H1 (cell line): ENCODE measurements at regions not wholly inside any gene's neighbourhood (a gene's known extent, or its start where the extent isn't known, plus 50 kb on each side); places are given as distances from the start of the nearest gene placed in this dataset.

Experiments used
- CTCF ChIA-PET: fragments of 300-600 bp; sonication (Branson Sonifier 250); formaldehyde crosslinking; loops from one replicate; lab custom pipeline; 2021; ENCODE audit not compliant: partially characterized antibody; lab: Charles Lee
- POLR2A ChIA-PET: fragments of 300-600 bp; sonication (Branson Sonifier 250); formaldehyde crosslinking; loops from one replicate; lab custom pipeline; 2021; ENCODE audit warnings: inconsistent platforms; ENCODE audit not compliant: partially characterized antibody; lab: Charles Lee
- DNase-seq, 2 experiments: peaks; one replicate each; pipeline versions ENCODE4 v3.0.0 to v3.0.0-alpha.2; 2010 to 2022; ENCODE audit warnings: low spot score in 2 of 2, low read depth in 1 of 2, mixed read lengths in 1 of 2
- FAIRE-seq: peaks from 2 replicates; lab custom pipeline; 2011; peaks lifted over from hg19 to GRCh38; lab: Jason Lieb, UNC
- H2AFZ ChIP-seq: 2 replicates; pipeline ENCODE4 v1.8.1; 2012; ENCODE audit warnings: low read length, inconsistent platforms
- H2AK5ac ChIP-seq: 2 replicates; pipeline ENCODE4 v1.6.1; 2013; ENCODE audit warnings: low read depth, low read length
- H2BK120ac ChIP-seq: replicated peaks from 2 replicates; pipeline ENCODE3; 2013; ENCODE audit warnings: low read depth, low read length, inconsistent platforms
- H2BK12ac ChIP-seq: 2 replicates; pipeline ENCODE4 v1.6.1; 2013; ENCODE audit warnings: low read depth, low read length
- H2BK15ac ChIP-seq: 2 replicates; pipeline ENCODE4 v1.6.1; 2013; ENCODE audit warnings: low read length
- H2BK20ac ChIP-seq: 2 replicates; pipeline ENCODE4 v1.6.1; 2013; ENCODE audit warnings: low read length
- H2BK5ac ChIP-seq: 2 replicates; pipeline ENCODE4 v1.6.1; 2013; ENCODE audit warnings: low read depth, low read length
- H3K14ac ChIP-seq: 2 replicates; pipeline ENCODE4 v1.6.1; 2013; ENCODE audit warnings: inconsistent platforms; ENCODE audit not compliant: insufficient read length
- H3K18ac ChIP-seq: 2 replicates; pipeline ENCODE4 v1.6.1; 2013; ENCODE audit warnings: low read length; ENCODE audit errors: extremely low read depth
- H3K23ac ChIP-seq: 2 replicates; pipeline ENCODE4 v1.6.1; 2013; ENCODE audit warnings: inconsistent platforms; ENCODE audit not compliant: insufficient read length
- H3K23me2 ChIP-seq: 2 replicates; pipeline ENCODE4 v1.6.1; 2013; ENCODE audit warnings: low read depth, low read length
- H3K27ac ChIP-seq: 2 replicates; pipeline ENCODE4 v1.6.1; 2011; ENCODE audit warnings: low read depth, low read length, inconsistent platforms
- H3K27me3 ChIP-seq, 4 experiments: replicated peaks in 1 of 4; 1 replicate in 1 of 4; 2 replicates in 3 of 4; pipeline versions ENCODE4 v1.6.1 to v1.8.1; 2011 to 2013; ENCODE audit warnings: low read length in 3 of 4, mild to moderate bottlenecking in 3 of 4, inconsistent platforms in 2 of 4, mixed read lengths in 2 of 4, moderate library complexity in 1 of 4; ENCODE audit not compliant: control insufficient read depth in 3 of 4, insufficient read depth in 3 of 4; ENCODE audit errors: extremely low read depth in 1 of 4
- H3K36me3 ChIP-seq, 4 experiments: 2 replicates each; pipeline versions ENCODE4 v1.6.1 to v1.8.1; 2011 to 2013; ENCODE audit warnings: mild to moderate bottlenecking in 4 of 4, low read length in 3 of 4, moderate library complexity in 2 of 4, control low read depth in 1 of 4, inconsistent platforms in 1 of 4; ENCODE audit not compliant: insufficient read depth in 4 of 4, control insufficient read depth in 2 of 4
- H3K4ac ChIP-seq: replicated peaks from 2 replicates; pipeline ENCODE3; 2013; ENCODE audit warnings: low read length, low read depth, mixed read lengths, inconsistent platforms; ENCODE audit not compliant: insufficient read length
- H3K4me1 ChIP-seq, 4 experiments: replicated peaks in 1 of 4; 1 replicate in 1 of 4; 2 replicates in 3 of 4; pipeline versions ENCODE4 v1.6.1 to v1.8.1; 2011 to 2013; ENCODE audit warnings: low read length in 3 of 4, inconsistent platforms in 2 of 4, mixed read lengths in 1 of 4; ENCODE audit not compliant: insufficient read depth in 4 of 4, control insufficient read depth in 3 of 4
- H3K4me2 ChIP-seq, 2 experiments: 2 replicates each; pipeline versions ENCODE4 v1.6.1 to v1.8.1; 2011 to 2013; ENCODE audit warnings: low read depth in 2 of 2, low read length in 2 of 2, control low read depth in 1 of 2, inconsistent platforms in 1 of 2, mild to moderate bottlenecking in 1 of 2; ENCODE audit not compliant: insufficient read depth in 1 of 2
- H3K4me3 ChIP-seq, 4 experiments: fragments of 200-600, 300-600 bp in 1 of 4; sonication (generic), shearing (Covaris generic), sonication (Bioruptor Twin) in 1 of 4; 2 replicates each; pipeline versions ENCODE4 v1.5.1 to v1.8.1; 2011 to 2016; ENCODE audit warnings: low read length in 4 of 4, low read depth in 3 of 4, control low read depth in 2 of 4, inconsistent platforms in 2 of 4, mild to moderate bottlenecking in 2 of 4, mixed read lengths in 1 of 4, moderate library complexity in 1 of 4; ENCODE audit not compliant: insufficient read depth in 2 of 4; ENCODE audit errors: extremely low read depth in 1 of 4
- H3K56ac ChIP-seq: replicated peaks from 2 replicates; pipeline ENCODE3; 2013; ENCODE audit warnings: low read depth, mild to moderate bottlenecking, mixed read lengths, low read length, inconsistent platforms; ENCODE audit not compliant: insufficient read length
- H3K79me1 ChIP-seq: 2 replicates; pipeline ENCODE4 v1.6.1; 2013; ENCODE audit warnings: low read depth, low read length, control low read depth
- H3K79me2 ChIP-seq, 2 experiments: 2 replicates each; pipeline versions ENCODE4 v1.6.1 to v1.8.1; 2012 to 2013; ENCODE audit warnings: low read length in 2 of 2, mild to moderate bottlenecking in 2 of 2, inconsistent platforms in 1 of 2; ENCODE audit not compliant: insufficient read depth in 2 of 2, control insufficient read depth in 1 of 2
- H3K9ac ChIP-seq, 4 experiments: replicated peaks in 1 of 4; 1 replicate in 1 of 4; 2 replicates in 3 of 4; pipeline versions ENCODE4 v1.6.1 to v1.8.1; 2011 to 2013; ENCODE audit warnings: low read depth in 3 of 4, low read length in 3 of 4, control low read depth in 2 of 4, mild to moderate bottlenecking in 2 of 4, moderate library complexity in 2 of 4, inconsistent platforms in 1 of 4; ENCODE audit errors: extremely low read depth in 1 of 4
- H3K9me3 ChIP-seq, 2 experiments: 2 replicates each; pipeline versions ENCODE4 v1.6.1 to v1.8.1; 2012 to 2013; ENCODE audit warnings: mild to moderate bottlenecking in 2 of 2, moderate library complexity in 2 of 2, control low read depth in 1 of 2, inconsistent platforms in 1 of 2, low read depth in 1 of 2, low read length in 1 of 2, mixed read lengths in 1 of 2; ENCODE audit not compliant: insufficient read depth in 2 of 2
- H4K20me1 ChIP-seq, 2 experiments: replicated peaks in 1 of 2; 2 replicates each; pipeline versions ENCODE3 to v1.8.1; 2011 to 2013; ENCODE audit warnings: inconsistent platforms in 2 of 2, low read length in 2 of 2, mild to moderate bottlenecking in 1 of 2; ENCODE audit not compliant: insufficient read depth in 2 of 2, control insufficient read depth in 1 of 2
- H4K5ac ChIP-seq: 2 replicates; pipeline ENCODE4 v1.6.1; 2013; ENCODE audit warnings: low read length, low read depth, mixed read lengths, inconsistent platforms; ENCODE audit not compliant: insufficient read length
- H4K8ac ChIP-seq: 2 replicates; pipeline ENCODE4 v1.8.0; 2013; ENCODE audit warnings: mild to moderate bottlenecking, moderate library complexity, low read length, inconsistent platforms; ENCODE audit not compliant: insufficient read depth; ENCODE audit errors: extremely low read depth
- H4K91ac ChIP-seq: replicated peaks from 2 replicates; pipeline ENCODE3; 2013; ENCODE audit warnings: low read length, mixed read lengths, inconsistent platforms; ENCODE audit not compliant: insufficient read length
- CBX5 ChIP-seq: fragments of 300-800, 300-1000 bp; sonication (generic); IDR thresholded peaks from 2 replicates; pipeline ENCODE4 v1.7.1; 2016; ENCODE audit warnings: antibody characterized with exemption, low read length, low read depth
- GABPA ChIP-seq: IDR thresholded peaks from 2 replicates; pipeline ENCODE4 v1.6.1; 2011; ENCODE audit warnings: mild to moderate bottlenecking, low read length, moderate library complexity, borderline replicate concordance; ENCODE audit not compliant: insufficient read depth
- RAD21 ChIP-seq, 2 experiments: IDR thresholded peaks in 1 of 2; conservative IDR thresholded peaks in 1 of 2; 2 replicates each; pipeline ENCODE4 v1.6.1; 2011; ENCODE audit warnings: low read depth in 2 of 2, low read length in 2 of 2, improper control_type of control experiment in 1 of 2, inconsistent platforms in 1 of 2, mild to moderate bottlenecking in 1 of 2, moderate library complexity in 1 of 2
- WGBS, 2 experiments: shearing (Covaris generic) in 1 of 2; methylation state at CpG; one replicate each; pipeline versions ENCODE4 v1.1.6 to v1.1.7; 2013 to 2015; ENCODE audit warnings: low lambda C conversion rate in 2 of 2, mixed read lengths in 2 of 2, inconsistent platforms in 1 of 2, low coverage in 1 of 2, missing lambda C conversion rate in 1 of 2; ENCODE audit not compliant: insufficient replicate concordance in 2 of 2, insufficient coverage in 1 of 2, insufficient read length in 1 of 2; ENCODE audit errors: extremely low coverage in 1 of 2, missing lambda C conversion rate in 1 of 2; 5-methylcytosine and 5-hydroxymethylcytosine counted together
- TF ChIP-seq, protein P1 (sequence below), 3 experiments: IDR thresholded peaks; 1 replicate in 2 of 3; 2 replicates in 1 of 3; pipeline versions ENCODE4 v1.5.1 to v1.6.1; 2011; ENCODE audit warnings: low read length in 3 of 3, mild to moderate bottlenecking in 3 of 3, inconsistent platforms in 2 of 3, low read depth in 1 of 3, moderate library complexity in 1 of 3; ENCODE audit not compliant: insufficient read depth in 1 of 3; ENCODE audit errors: control extremely low read depth in 1 of 3

DNA sequence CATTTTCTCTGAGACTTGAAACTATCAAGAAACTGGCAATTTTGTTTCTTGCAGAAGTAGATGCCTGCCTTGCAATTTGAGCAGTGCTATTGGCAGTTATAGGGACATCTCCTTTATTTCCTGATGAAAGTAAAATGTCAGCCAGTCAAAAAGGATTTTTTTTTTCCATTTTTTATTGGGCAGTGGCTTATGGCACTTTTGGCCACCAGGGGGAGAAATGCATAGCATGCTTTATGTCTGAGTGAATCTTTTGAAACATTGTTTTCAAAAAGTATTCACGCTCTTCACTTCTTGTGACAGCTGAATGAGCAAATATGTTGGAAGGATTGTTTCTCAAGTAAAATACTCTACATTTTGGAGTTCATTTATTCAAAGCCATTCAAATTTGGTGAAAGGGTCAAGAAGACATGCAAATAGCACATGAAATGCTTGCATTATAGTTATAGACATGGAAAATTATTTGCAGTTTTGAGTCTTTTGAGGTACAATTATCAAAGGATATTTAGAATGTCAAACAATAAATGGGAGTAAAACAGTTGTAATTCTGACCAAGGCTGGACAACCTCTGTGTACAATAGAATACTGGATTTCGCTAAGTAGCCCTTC is 491.0 kb downstream of the CDH2 start:
- CTCF ChIA-PET = interaction anchor here (0.7 to 4.8 kb wide), 18 partner anchors 8 to 362 kb away, joined by 3 to 57 read pairs (median 4); no protein-coding TSS in a partner anchor
- Histone ChIP-seq H4K20me1 (no peaks in the 10 kb centered on the region), H2BK15ac (no peak overlapping the region), H3K23ac (no peak overlapping the region), H3K9ac (no peak overlapping the region), H4K8ac (no peak overlapping the region), H4K91ac (no peak overlapping the region), H2BK120ac (no peak overlapping the region), H3K23me2 (no peaks in the 10 kb centered on the region), H3K9me3 (peaks cover 0 to 7% of the 10 kb centered on the region in 2 experiments; a peak in 1 of 4 replicates), H3K4ac (no peak overlapping the region), H2AK5ac (no peak overlapping the region), H3K79me1 (no peaks in the 10 kb centered on the region), H3K27me3 (no peaks in the 10 kb centered on the region), H3K18ac (no peak overlapping the region), H2AFZ (no peak overlapping the region), H4K5ac (no peak overlapping the region), H3K36me3 (no peaks in the 10 kb centered on the region), H3K27ac (no peak overlapping the region), H3K4me3 (no peak overlapping the region), H3K14ac (no peak overlapping the region), H3K4me1 (no peaks in the 10 kb centered on the region), H2BK12ac (no peak overlapping the region), H2BK5ac (no peak overlapping the region), H2BK20ac (no peak overlapping the region), H3K4me2 (no peak overlapping the region), H3K56ac (no peak overlapping the region), H3K79me2 (no peaks in the 10 kb centered on the region)
- no peak for DNase-seq
- TF ChIP-seq RAD21 (IDR thresholded peaks at IDR 0.05 in 1 of 2, conservative IDR thresholded peaks at IDR 0.05 in 1 of 2; ENCODE audit: low read depth in 2 of 2, low read length in 2 of 2) (peak; percentile 53 to 62), GABPA (no peak), CBX5 (no peak)
- TF ChIP-seq, protein P1, sequence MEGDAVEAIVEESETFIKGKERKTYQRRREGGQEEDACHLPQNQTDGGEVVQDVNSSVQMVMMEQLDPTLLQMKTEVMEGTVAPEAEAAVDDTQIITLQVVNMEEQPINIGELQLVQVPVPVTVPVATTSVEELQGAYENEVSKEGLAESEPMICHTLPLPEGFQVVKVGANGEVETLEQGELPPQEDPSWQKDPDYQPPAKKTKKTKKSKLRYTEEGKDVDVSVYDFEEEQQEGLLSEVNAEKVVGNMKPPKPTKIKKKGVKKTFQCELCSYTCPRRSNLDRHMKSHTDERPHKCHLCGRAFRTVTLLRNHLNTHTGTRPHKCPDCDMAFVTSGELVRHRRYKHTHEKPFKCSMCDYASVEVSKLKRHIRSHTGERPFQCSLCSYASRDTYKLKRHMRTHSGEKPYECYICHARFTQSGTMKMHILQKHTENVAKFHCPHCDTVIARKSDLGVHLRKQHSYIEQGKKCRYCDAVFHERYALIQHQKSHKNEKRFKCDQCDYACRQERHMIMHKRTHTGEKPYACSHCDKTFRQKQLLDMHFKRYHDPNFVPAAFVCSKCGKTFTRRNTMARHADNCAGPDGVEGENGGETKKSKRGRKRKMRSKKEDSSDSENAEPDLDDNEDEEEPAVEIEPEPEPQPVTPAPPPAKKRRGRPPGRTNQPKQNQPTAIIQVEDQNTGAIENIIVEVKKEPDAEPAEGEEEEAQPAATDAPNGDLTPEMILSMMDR (IDR thresholded peaks at IDR 0.05; ENCODE audit: control extremely low read depth in 1 of 3, insufficient read depth in 1 of 3, low read depth in 1 of 3, low read length in 3 of 3) = peak in 2 of 3 experiments; percentile 48 to 63; a peak in 3 of 4 replicates
- WGBS, 2 experiments = 95% methylated on average over 2 of the region's 2 CpGs; no CpG with 5 or more reads in 1 of the 2 experiments
- FAIRE-seq = peak; percentile 36
- POLR2A ChIA-PET = no interaction called here
